ENCODE measurements at regions not wholly inside any gene's neighbourhood (a gene's known extent, or its start where the extent isn't known, plus 50 kb on each side); places are given as distances from the start of the nearest gene placed in this dataset.

DNA sequence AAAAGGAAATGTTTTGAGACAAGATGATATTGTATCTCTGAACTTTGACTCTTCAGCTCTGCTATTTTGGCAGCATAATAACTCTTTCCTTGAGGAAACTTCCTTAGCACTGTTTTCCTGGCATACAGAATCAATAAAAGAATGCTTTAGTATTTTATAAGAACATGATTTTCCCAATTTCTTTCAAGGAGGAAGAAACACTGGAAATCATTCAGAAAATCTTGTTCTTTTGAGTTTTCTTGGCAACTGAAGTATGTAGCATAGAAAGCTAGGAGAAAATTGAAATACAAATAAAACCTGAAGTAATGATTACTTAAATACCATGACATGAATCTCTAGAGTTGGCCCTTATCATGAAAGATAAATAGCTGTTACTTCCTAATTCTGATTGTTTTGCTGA, 461.4 kb upstream of the ZNF608 start:
- no peaks in the 10 kb centered on the region for H3K27me3 ChIP-seq
- no peak for DNase-seq (ENCODE audit: extremely low spot score)
- intact Hi-C loops (cut with DNase I), result no loop called here
- no peaks in the 10 kb centered on the region for H3K36me3 ChIP-seq
- H3K4me1 ChIP-seq, result peaks cover 0 to 3% (median 0%) of the 10 kb centered on the region in 4 donors
- TF ChIP-seq POLR2A (IDR thresholded peaks at IDR 0.05; ENCODE audit: low read depth) (no peak), EP300 (IDR thresholded peaks at IDR 0.05) (no peak), POLR2AphosphoS5 (IDR thresholded peaks at IDR 0.05) (no peak), CTCF (IDR thresholded peaks at IDR 0.05) (no peak)
- H3K4me3 ChIP-seq, result no peak overlapping the region
- H3K27ac ChIP-seq (replicated peaks in 1 of 4), result no peak overlapping the region
- no peaks in the 10 kb centered on the region for H3K9me3 ChIP-seq

DNA sequence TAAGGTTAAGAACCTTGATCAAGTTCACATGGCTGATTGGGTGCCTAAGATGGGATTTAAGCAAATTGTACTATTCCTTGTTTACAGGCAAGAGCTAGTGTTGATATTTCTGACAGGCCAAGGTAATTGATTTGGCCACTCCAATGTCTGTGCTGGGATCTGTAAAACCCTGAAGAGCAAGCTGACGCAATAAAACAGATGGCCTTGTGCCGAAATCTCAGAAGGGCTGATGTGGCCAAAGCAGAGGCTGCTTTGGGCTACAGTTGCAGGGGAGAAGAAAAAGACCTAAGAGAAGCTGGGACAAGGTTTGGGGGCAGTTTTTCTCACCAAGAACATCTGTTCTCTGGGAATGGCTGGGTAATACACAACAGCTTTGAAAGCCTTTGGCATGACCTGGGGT, 463.2 kb upstream of the ZNF608 start:
- Histone ChIP-seq H3K27me3 (no peaks in the 10 kb centered on the region), H3K36me3 (no peaks in the 10 kb centered on the region), H3K9me3 (no peaks in the 10 kb centered on the region), H3K4me3 (no peak overlapping the region), H3K27ac (replicated peaks in 1 of 4) (no peak overlapping the region), H3K4me1 (no peaks in the 10 kb centered on the region)
- 86% methylated on average over 2 of the region's 2 CpGs for WGBS
- TF ChIP-seq POLR2A (IDR thresholded peaks at IDR 0.05; ENCODE audit: low read depth) (no peak), EP300 (IDR thresholded peaks at IDR 0.05) (no peak), CTCF (IDR thresholded peaks at IDR 0.05) (no peak), POLR2AphosphoS5 (IDR thresholded peaks at IDR 0.05) (no peak)
- intact Hi-C loops (cut with DNase I), result no loop called here
- DNase-seq (ENCODE audit: extremely low spot score), result no peak

- 75% methylated on average over 1 of the region's 1 CpG for WGBS
- Histone ChIP-seq H3K27me3 (no peaks in the 10 kb centered on the region), H3K36me3 (no peaks in the 10 kb centered on the region), H3K4me1 (no peaks in the 10 kb centered on the region), H3K27ac (replicated peaks in 1 of 4) (no peak overlapping the region), H3K9me3 (no peaks in the 10 kb centered on the region), H3K4me3 (no peak overlapping the region)
- intact Hi-C loops (cut with DNase I), result no loop called here
- TF ChIP-seq CTCF (IDR thresholded peaks at IDR 0.05) (no peak), EP300 (IDR thresholded peaks at IDR 0.05) (no peak)
- no peak for DNase-seq (ENCODE audit: extremely low spot score)
These were observed 464.0 kb upstream of the ZNF608 start for GRCh38 chr5:125210242-125210947.

GRCh38 chr5:125214080-125214479, 467.6 kb upstream of the ZNF608 start:
- H3K36me3 ChIP-seq, result no peaks in the 10 kb centered on the region
- H3K9me3 ChIP-seq, result no peaks in the 10 kb centered on the region
- TF ChIP-seq EP300 (IDR thresholded peaks at IDR 0.05), result no peak
- no peak for TF ChIP-seq CTCF (IDR thresholded peaks at IDR 0.05)
- TF ChIP-seq POLR2A (IDR thresholded peaks at IDR 0.05; ENCODE audit: low read depth), result no peak
- no peak for TF ChIP-seq POLR2AphosphoS5 (IDR thresholded peaks at IDR 0.05)
- DNase-seq (ENCODE audit: extremely low spot score), result no peak
- 90% methylated on average over 3 of the region's 3 CpGs for WGBS
- intact Hi-C loops (cut with DNase I), result no loop called here
- H3K4me1 ChIP-seq, result no peaks in the 10 kb centered on the region
- no peak overlapping the region for H3K27ac ChIP-seq (replicated peaks in 1 of 4)
- no peaks in the 10 kb centered on the region for H3K27me3 ChIP-seq
- H3K4me3 ChIP-seq, result no peak overlapping the region

DNA sequence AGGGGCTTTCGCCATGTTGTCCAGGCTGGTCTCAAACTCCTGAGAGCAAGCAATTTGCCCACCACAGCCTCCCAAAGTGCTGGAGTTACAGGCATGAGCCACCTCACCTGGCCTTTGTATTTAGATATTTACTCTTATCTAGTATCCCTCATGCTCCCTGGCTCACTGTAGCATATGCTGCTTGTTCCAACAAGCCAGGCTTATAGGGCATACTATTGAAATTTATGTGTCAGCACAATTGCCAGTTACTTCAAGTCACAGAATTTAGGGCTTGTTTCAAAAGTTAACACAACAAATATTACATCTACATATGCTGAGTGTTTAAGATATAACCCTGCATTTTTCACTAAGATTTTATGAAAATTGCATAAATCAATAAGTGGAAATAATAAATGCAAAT, 469.2 kb upstream of the ZNF608 start:
- no peaks in the 10 kb centered on the region for H3K27me3 ChIP-seq
- 100% methylated on average over 1 of the region's 1 CpG for WGBS
- H3K9me3 ChIP-seq, result no peaks in the 10 kb centered on the region
- no peak overlapping the region for H3K27ac ChIP-seq (replicated peaks in 1 of 4)
- intact Hi-C loops (cut with DNase I), result no loop called here
- no peak for DNase-seq (ENCODE audit: extremely low spot score)
- H3K4me3 ChIP-seq, result no peak overlapping the region
- H3K4me1 ChIP-seq, result no peaks in the 10 kb centered on the region
- no peaks in the 10 kb centered on the region for H3K36me3 ChIP-seq
- TF ChIP-seq EP300 (IDR thresholded peaks at IDR 0.05) (no peak), POLR2AphosphoS5 (IDR thresholded peaks at IDR 0.05) (no peak), CTCF (IDR thresholded peaks at IDR 0.05) (no peak), POLR2A (IDR thresholded peaks at IDR 0.05; ENCODE audit: low read depth) (no peak)

All from esophagus muscularis mucosa (tissue), 4 donors.